AG09319 (cell line): ENCODE measurements at regions not wholly inside any gene's neighbourhood (a gene's known extent, or its start where the extent isn't known, plus 50 kb on each side); places are given as distances from the start of the nearest gene placed in this dataset.

Experiments used
- DNase-seq: peaks from one replicate; pipeline ENCODE4 v3.0.0-alpha.2; 2010; ENCODE audit warnings: low read depth; ENCODE audit errors: extremely low read depth
- TF ChIP-seq, protein P1 (sequence below): IDR thresholded peaks from 2 replicates; pipeline ENCODE4 v1.5.1; 2011; ENCODE audit warnings: low read depth, mild to moderate bottlenecking, inconsistent platforms, low read length, moderate library complexity

DNA sequence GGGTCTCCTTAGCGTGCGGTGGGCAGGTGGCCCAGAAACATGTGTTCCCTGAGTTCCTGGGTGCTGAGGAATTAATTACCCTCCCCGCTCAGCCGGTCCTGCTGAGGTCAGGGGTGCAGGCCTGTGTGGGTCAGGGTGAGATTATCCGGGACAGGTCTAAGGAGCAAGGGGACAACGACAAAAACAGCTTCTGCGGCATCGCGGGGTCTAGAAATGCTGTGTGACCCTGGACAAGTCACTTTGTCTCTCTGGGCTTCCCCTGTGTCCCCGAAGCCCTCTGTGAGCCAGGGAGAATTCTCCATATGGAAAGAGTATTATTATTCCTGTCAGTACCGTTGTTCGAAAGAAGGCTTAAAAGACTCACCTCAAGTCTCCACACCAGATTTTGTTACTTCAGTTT is 186.1 kb downstream of the MN1 start:
- TF ChIP-seq, protein P1, sequence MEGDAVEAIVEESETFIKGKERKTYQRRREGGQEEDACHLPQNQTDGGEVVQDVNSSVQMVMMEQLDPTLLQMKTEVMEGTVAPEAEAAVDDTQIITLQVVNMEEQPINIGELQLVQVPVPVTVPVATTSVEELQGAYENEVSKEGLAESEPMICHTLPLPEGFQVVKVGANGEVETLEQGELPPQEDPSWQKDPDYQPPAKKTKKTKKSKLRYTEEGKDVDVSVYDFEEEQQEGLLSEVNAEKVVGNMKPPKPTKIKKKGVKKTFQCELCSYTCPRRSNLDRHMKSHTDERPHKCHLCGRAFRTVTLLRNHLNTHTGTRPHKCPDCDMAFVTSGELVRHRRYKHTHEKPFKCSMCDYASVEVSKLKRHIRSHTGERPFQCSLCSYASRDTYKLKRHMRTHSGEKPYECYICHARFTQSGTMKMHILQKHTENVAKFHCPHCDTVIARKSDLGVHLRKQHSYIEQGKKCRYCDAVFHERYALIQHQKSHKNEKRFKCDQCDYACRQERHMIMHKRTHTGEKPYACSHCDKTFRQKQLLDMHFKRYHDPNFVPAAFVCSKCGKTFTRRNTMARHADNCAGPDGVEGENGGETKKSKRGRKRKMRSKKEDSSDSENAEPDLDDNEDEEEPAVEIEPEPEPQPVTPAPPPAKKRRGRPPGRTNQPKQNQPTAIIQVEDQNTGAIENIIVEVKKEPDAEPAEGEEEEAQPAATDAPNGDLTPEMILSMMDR: no peak
- DNase-seq: no peak

GRCh38 chr22:27616033-27616432 is 185.5 kb downstream of the MN1 start:
- DNase-seq: no peak
- TF ChIP-seq, protein P1: no peak

DNA sequence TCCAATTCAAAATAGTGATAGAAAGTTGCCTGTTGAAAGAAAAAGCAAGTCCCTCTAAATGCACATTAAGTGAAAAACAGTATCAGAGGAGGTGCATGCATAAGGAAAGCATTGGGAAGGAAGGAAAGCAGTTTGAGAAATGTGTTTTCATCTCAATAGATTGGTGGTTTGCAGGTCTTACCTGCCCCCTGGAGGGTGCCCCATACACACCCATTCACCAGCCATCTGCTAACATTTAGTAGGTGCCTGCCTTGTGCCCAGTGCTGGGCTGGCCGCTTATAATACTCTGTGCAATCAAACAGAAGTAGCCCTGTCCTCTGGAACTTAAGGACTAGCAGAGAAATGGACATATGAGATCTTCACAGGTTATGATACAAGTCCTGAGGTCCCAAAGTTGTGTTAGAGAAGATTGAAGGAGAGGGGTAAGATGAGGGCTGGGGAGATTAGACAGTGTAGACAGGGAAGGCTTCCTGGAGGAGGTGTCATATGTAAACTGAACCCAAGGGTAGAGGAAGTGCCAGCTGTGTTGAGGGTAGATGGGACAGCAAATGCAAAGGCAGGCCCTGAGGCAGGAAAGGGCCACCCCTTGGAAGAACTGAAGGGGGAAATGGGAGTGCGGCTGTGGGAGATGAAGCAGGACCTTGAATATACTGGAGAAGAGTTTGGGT is 184.2 kb downstream of the MN1 start:
- DNase-seq: no peak
- TF ChIP-seq, protein P1: no peak

- DNase-seq: no peak
- TF ChIP-seq, protein P1: no peak
Observed at GRCh38 chr22:27620367-27621154, 181.0 kb downstream of the MN1 start.

DNA sequence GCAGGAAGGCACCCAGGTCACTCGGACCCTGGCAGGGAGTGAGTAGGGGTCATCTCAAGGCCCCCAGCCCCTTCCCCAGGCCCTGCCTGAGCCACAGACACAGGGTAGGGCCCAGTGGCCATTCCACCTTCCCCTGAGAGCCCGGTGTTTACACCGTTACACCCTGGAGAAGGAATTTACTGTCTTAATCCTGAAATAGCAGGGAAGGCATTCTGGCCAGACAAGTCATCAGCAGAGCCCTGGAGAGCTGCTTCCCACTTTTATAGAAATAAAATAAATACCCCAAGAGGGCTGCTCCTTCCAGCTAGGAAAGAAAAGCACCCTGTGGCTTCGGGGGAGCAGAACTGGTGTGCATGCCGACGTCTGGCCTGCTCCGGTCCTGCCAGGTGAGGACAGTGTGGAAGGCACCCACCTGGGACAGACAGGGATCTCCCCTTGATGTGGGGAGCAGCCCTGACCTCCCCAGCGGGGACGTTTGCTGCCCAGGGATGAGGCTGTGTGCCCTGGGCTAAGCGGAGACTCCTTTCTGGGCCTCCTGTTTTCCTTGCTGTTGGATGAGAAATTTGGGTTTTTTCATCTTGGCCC is 180.0 kb downstream of the MN1 start:
- TF ChIP-seq, protein P1: no peak
- no peak for DNase-seq

DNA sequence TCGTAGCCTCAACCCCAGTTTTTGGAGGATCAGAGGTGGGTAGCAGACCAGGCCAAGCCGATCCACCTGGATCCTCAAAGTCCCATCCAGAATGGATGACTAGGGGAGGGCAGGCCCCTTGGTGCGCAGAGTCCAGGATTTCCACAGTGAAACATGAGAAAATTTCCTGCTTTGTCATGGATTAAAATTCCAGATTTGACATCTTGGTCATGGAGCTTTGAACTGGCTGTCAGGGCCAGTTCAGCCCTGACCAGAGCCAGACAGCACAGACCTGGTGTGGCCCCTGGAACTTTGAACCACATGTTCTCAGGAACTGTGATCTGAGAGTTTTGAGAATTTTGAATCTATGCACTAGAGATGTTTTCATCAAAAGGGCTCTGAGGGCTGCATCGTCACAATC is 177.5 kb downstream of the MN1 start:
- TF ChIP-seq, protein P1: no peak
- no peak for DNase-seq

- TF ChIP-seq, protein P1: no peak
Observed at GRCh38 chr22:27624705-27625104, 176.9 kb downstream of the MN1 start.

More at GRCh38 chr22:27624705-27625104, 176.9 kb downstream of the MN1 start:
- DNase-seq: no peak
